Peyer's patch (tissue), 4 donors: ENCODE measurements at regions not wholly inside any gene's neighbourhood (a gene's known extent, or its start where the extent isn't known, plus 50 kb on each side); places are given as distances from the start of the nearest gene placed in this dataset.

Source experiments
- DNase-seq, 3 donors: peaks; one replicate each; pipeline ENCODE4 v3.0.0-alpha.2; 2017 to 2019
- H3K27ac ChIP-seq, 4 donors: fragments of 200-600 bp; sonication (generic); one replicate each; pipeline ENCODE4 v1.5.1; 2016 to 2019
- H3K27me3 ChIP-seq, 2 donors: fragments of 200-600 bp; sonication (generic); one replicate each; pipeline ENCODE4 v1.5.1; 2019
- H3K36me3 ChIP-seq, 3 donors: fragments of 200-600 bp; sonication (generic); one replicate each; pipeline ENCODE4 v1.5.1; 2016 to 2019
- H3K4me1 ChIP-seq, 4 donors: fragments of 200-600 bp; sonication (generic); one replicate each; pipeline ENCODE4 v1.5.1; 2016 to 2019
- H3K4me3 ChIP-seq, 4 donors: fragments of 200-600 bp; sonication (generic); 1 replicate in 3 of 4; 2 replicates in 1 of 4; pipeline ENCODE4 v1.5.1; 2016 to 2019; ENCODE audit warnings: mild to moderate bottlenecking in 1 of 4
- H3K9me3 ChIP-seq, 4 donors: fragments of 200-600 bp; sonication (generic); one replicate each; pipeline ENCODE4 v1.5.1; 2016 to 2019; ENCODE audit warnings: mild to moderate bottlenecking in 1 of 4
- CTCF ChIP-seq, 6 experiments: fragments of 450-650 bp in 4 of 6; fragments of 200-600 bp in 2 of 6; sonication (generic) in 1 of 6; IDR thresholded peaks; one replicate each; pipeline ENCODE4 v1.5.1; 2017 to 2019; ENCODE audit warnings: antibody characterized with exemption in 6 of 6, mild to moderate bottlenecking in 3 of 6, moderate library complexity in 1 of 6
- POLR2A ChIP-seq, 2 donors: fragments of 450-650 bp; IDR thresholded peaks; one replicate each; pipeline ENCODE4 v1.5.1; 2017; ENCODE audit warnings: antibody characterized with exemption in 2 of 2, mild to moderate bottlenecking in 2 of 2, moderate library complexity in 2 of 2

- peaks cover 0 to 3% (median 0%) of the 10 kb centered on the region in 4 donors for H3K9me3 ChIP-seq
- no peak overlapping the region for H3K4me3 ChIP-seq
- TF ChIP-seq CTCF (IDR thresholded peaks at IDR 0.05) (no peak), POLR2A (IDR thresholded peaks at IDR 0.05) (no peak)
- H3K36me3 ChIP-seq, result no peaks in the 10 kb centered on the region
- no peak for DNase-seq
- H3K27ac ChIP-seq, result no peak overlapping the region
- no peaks in the 10 kb centered on the region for H3K27me3 ChIP-seq
- H3K4me1 ChIP-seq, result no peaks in the 10 kb centered on the region
Measured at GRCh38 chr5:2919310-2920018, 168.0 kb upstream of the IRX2 start.

GRCh38 chr5:2917524-2917923 is 166.0 kb upstream of the IRX2 start:
- Histone ChIP-seq H3K9me3 (peaks cover 0 to 3% (median 0%) of the 10 kb centered on the region in 4 donors), H3K27me3 (no peaks in the 10 kb centered on the region), H3K4me3 (no peak overlapping the region), H3K4me1 (no peaks in the 10 kb centered on the region), H3K27ac (no peak overlapping the region), H3K36me3 (no peaks in the 10 kb centered on the region)
- DNase-seq, result no peak
- TF ChIP-seq CTCF (IDR thresholded peaks at IDR 0.05), result no peak
- TF ChIP-seq POLR2A (IDR thresholded peaks at IDR 0.05), result no peak

- TF ChIP-seq POLR2A (IDR thresholded peaks at IDR 0.05) (no peak), CTCF (IDR thresholded peaks at IDR 0.05) (no peak)
- Histone ChIP-seq H3K36me3 (no peaks in the 10 kb centered on the region), H3K9me3 (peaks cover 0 to 3% (median 0%) of the 10 kb centered on the region in 4 donors), H3K4me1 (no peaks in the 10 kb centered on the region), H3K4me3 (no peak overlapping the region), H3K27ac (no peak overlapping the region), H3K27me3 (no peaks in the 10 kb centered on the region)
- no peak for DNase-seq
Measured at GRCh38 chr5:2917093-2917492, 165.6 kb upstream of the IRX2 start.

GRCh38 chr5:2916076-2916682 is 164.7 kb upstream of the IRX2 start:
- Histone ChIP-seq H3K27me3 (no peaks in the 10 kb centered on the region), H3K36me3 (no peaks in the 10 kb centered on the region), H3K9me3 (peaks cover 0 to 2% (median 0%) of the 10 kb centered on the region in 4 donors), H3K4me1 (no peaks in the 10 kb centered on the region), H3K4me3 (no peak overlapping the region), H3K27ac (no peak overlapping the region)
- TF ChIP-seq CTCF (IDR thresholded peaks at IDR 0.05) (no peak), POLR2A (IDR thresholded peaks at IDR 0.05) (no peak)
- DNase-seq, result no peak

GRCh38 chr5:2914981-2915484 is 163.6 kb upstream of the IRX2 start:
- TF ChIP-seq POLR2A (IDR thresholded peaks at IDR 0.05), result no peak
- TF ChIP-seq CTCF (IDR thresholded peaks at IDR 0.05), result no peak
- H3K27me3 ChIP-seq, result no peaks in the 10 kb centered on the region
- no peak overlapping the region for H3K4me3 ChIP-seq
- no peak overlapping the region for H3K27ac ChIP-seq
- H3K9me3 ChIP-seq, result no peaks in the 10 kb centered on the region
- no peak for DNase-seq
- no peaks in the 10 kb centered on the region for H3K36me3 ChIP-seq
- H3K4me1 ChIP-seq, result no peaks in the 10 kb centered on the region
